K562 (cell line): ENCODE measurements at regions not wholly inside any gene's neighbourhood (a gene's known extent, or its start where the extent isn't known, plus 50 kb on each side); places are given as distances from the start of the nearest gene placed in this dataset.

ENCODE experiments used
- ZNF146 ChIP-seq: IDR thresholded peaks from one replicate; pipeline ENCODE4 v1.6.1; 2018; ENCODE audit warnings: missing compliant biosample characterization; ENCODE audit not compliant: unreplicated experiment
- ZNF318 ChIP-seq, 2 experiments: fragments of 450-650 bp; IDR thresholded peaks; 2 replicates each; pipeline ENCODE4 v1.6.1; 2016; ENCODE audit warnings: mild to moderate bottlenecking in 2 of 2, borderline replicate concordance in 1 of 2, low read depth in 1 of 2, moderate library complexity in 1 of 2
- ZNF407 ChIP-seq: fragments of 450-650 bp; IDR thresholded peaks from 2 replicates; pipeline ENCODE4 v1.6.1; 2016; ENCODE audit warnings: low read depth
- TF ChIP-seq, protein P1 (sequence below): fragments of 200-800 bp; sonication (Bioruptor generic); IDR thresholded peaks from 2 replicates; pipeline ENCODE4 v1.6.1; 2016; ENCODE audit warnings: missing genetic modification characterization, missing compliant biosample characterization

DNA sequence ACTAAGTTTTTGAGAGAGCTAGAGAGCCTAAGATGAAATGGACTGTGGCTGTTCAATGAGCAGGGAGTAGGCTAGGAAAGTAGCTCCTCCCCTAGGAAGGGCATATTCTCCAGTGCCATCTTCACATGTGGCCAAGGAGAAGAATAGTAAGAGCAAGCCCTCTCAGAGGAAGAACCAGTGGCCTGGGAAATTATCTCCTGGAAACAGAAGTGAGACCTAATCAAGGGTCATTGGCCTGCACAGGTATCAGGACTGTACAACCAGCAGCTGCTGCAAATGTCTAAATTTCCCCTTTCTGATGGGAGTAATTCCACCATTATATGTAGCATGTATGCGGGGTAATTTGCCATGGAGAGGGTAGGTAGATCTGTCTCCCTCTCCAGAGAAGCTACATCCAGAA, 334.8 kb upstream of the RASGEF1B start (continued):
- TF ChIP-seq ZNF318 (IDR thresholded peaks at IDR 0.05; ENCODE audit: borderline replicate concordance in 1 of 2, low read depth in 1 of 2) (no peak), ZNF407 (no peak), ZNF146 (CRISPR knock-in tag) (no peak)
- TF ChIP-seq, protein P1, sequence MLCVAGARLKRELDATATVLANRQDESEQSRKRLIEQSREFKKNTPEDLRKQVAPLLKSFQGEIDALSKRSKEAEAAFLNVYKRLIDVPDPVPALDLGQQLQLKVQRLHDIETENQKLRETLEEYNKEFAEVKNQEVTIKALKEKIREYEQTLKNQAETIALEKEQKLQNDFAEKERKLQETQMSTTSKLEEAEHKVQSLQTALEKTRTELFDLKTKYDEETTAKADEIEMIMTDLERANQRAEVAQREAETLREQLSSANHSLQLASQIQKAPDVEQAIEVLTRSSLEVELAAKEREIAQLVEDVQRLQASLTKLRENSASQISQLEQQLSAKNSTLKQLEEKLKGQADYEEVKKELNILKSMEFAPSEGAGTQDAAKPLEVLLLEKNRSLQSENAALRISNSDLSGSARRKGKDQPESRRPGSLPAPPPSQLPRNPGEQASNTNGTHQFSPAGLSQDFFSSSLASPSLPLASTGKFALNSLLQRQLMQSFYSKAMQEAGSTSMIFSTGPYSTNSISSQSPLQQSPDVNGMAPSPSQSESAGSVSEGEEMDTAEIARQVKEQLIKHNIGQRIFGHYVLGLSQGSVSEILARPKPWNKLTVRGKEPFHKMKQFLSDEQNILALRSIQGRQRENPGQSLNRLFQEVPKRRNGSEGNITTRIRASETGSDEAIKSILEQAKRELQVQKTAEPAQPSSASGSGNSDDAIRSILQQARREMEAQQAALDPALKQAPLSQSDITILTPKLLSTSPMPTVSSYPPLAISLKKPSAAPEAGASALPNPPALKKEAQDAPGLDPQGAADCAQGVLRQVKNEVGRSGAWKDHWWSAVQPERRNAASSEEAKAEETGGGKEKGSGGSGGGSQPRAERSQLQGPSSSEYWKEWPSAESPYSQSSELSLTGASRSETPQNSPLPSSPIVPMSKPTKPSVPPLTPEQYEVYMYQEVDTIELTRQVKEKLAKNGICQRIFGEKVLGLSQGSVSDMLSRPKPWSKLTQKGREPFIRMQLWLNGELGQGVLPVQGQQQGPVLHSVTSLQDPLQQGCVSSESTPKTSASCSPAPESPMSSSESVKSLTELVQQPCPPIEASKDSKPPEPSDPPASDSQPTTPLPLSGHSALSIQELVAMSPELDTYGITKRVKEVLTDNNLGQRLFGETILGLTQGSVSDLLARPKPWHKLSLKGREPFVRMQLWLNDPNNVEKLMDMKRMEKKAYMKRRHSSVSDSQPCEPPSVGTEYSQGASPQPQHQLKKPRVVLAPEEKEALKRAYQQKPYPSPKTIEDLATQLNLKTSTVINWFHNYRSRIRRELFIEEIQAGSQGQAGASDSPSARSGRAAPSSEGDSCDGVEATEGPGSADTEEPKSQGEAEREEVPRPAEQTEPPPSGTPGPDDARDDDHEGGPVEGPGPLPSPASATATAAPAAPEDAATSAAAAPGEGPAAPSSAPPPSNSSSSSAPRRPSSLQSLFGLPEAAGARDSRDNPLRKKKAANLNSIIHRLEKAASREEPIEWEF (CRISPR knock-in tag) = no peak
